ENCODE measurements at regions not wholly inside any gene's neighbourhood (a gene's known extent, or its start where the extent isn't known, plus 50 kb on each side); places are given as distances from the start of the nearest gene placed in this dataset.

GRCh38 chr2:219692521-219692920 lies 65.1 kb downstream of the SLC4A3 start:
- no peak for DNase-seq (ENCODE audit: low read depth in 3 of 3)

GRCh38 chr2:219695145-219695709 lies 67.8 kb downstream of the SLC4A3 start:
- no peak for DNase-seq (ENCODE audit: low read depth in 3 of 3)

- DNase-seq (ENCODE audit: low read depth in 3 of 3) = no peak
These were observed 70.6 kb downstream of the SLC4A3 start for GRCh38 chr2:219697811-219698747.

GRCh38 chr2:219698748-219699439 lies 71.5 kb downstream of the SLC4A3 start:
- no peak for DNase-seq (ENCODE audit: low read depth in 3 of 3)

GRCh38 chr2:219699440-219699821 lies 72.0 kb downstream of the SLC4A3 start:
- DNase-seq (ENCODE audit: low read depth in 3 of 3) = no peak

- no peak for DNase-seq (ENCODE audit: low read depth in 3 of 3)
These were observed 74.6 kb downstream of the SLC4A3 start for GRCh38 chr2:219701847-219702634.

- DNase-seq (ENCODE audit: low read depth in 3 of 3) = no peak
These were observed 75.5 kb downstream of the SLC4A3 start for GRCh38 chr2:219702796-219703545.

- DNase-seq (ENCODE audit: low read depth in 3 of 3) = no peak
These were observed 77.4 kb downstream of the SLC4A3 start for GRCh38 chr2:219704878-219705277.

GRCh38 chr2:219706823-219707281 lies 79.4 kb downstream of the SLC4A3 start:
- DNase-seq (ENCODE audit: low read depth in 3 of 3) = no peak

- DNase-seq (ENCODE audit: low read depth in 3 of 3) = no peak
These were observed 80.3 kb downstream of the SLC4A3 start for GRCh38 chr2:219707496-219708285.

- no peak for DNase-seq (ENCODE audit: low read depth in 3 of 3)
These were observed 81.9 kb downstream of the SLC4A3 start for GRCh38 chr2:219709331-219709761.

- DNase-seq (ENCODE audit: low read depth in 3 of 3) = no peak
These were observed 85.7 kb downstream of the SLC4A3 start for GRCh38 chr2:219713110-219713509.

- no peak for DNase-seq (ENCODE audit: low read depth in 3 of 3)
These were observed 87.4 kb downstream of the SLC4A3 start for GRCh38 chr2:219714681-219715400.

GRCh38 chr2:219718066-219718465 lies 90.6 kb downstream of the SLC4A3 start:
- no peak for DNase-seq (ENCODE audit: low read depth in 3 of 3)

- DNase-seq (ENCODE audit: low read depth in 3 of 3) = no peak
These were observed 92.1 kb downstream of the SLC4A3 start for GRCh38 chr2:219719521-219719920.

- DNase-seq (ENCODE audit: low read depth in 3 of 3) = no peak
These were observed 93.5 kb downstream of the SLC4A3 start for GRCh38 chr2:219720956-219721355.

GRCh38 chr2:219722276-219722879 lies 94.9 kb downstream of the SLC4A3 start:
- no peak for DNase-seq (ENCODE audit: low read depth in 3 of 3)

- DNase-seq (ENCODE audit: low read depth in 3 of 3) = no peak
These were observed 95.9 kb downstream of the SLC4A3 start for GRCh38 chr2:219723311-219723710.

- no peak for DNase-seq (ENCODE audit: low read depth in 3 of 3)
These were observed 97.2 kb downstream of the SLC4A3 start for GRCh38 chr2:219724628-219725027.
